H1 (cell line): ENCODE measurements at regions not wholly inside any gene's neighbourhood (a gene's known extent, or its start where the extent isn't known, plus 50 kb on each side); places are given as distances from the start of the nearest gene placed in this dataset.

Experiments
- CTCF ChIA-PET: fragments of 300-600 bp; sonication (Branson Sonifier 250); formaldehyde crosslinking; loops from one replicate; lab custom pipeline; 2021; ENCODE audit not compliant: partially characterized antibody; lab: Charles Lee
- POLR2A ChIA-PET: fragments of 300-600 bp; sonication (Branson Sonifier 250); formaldehyde crosslinking; loops from one replicate; lab custom pipeline; 2021; ENCODE audit warnings: inconsistent platforms; ENCODE audit not compliant: partially characterized antibody; lab: Charles Lee
- DNase-seq, 2 experiments: peaks; one replicate each; pipeline versions ENCODE4 v3.0.0 to v3.0.0-alpha.2; 2010 to 2022; ENCODE audit warnings: low spot score in 2 of 2, low read depth in 1 of 2, mixed read lengths in 1 of 2
- FAIRE-seq: peaks from 2 replicates; lab custom pipeline; 2011; peaks lifted over from hg19 to GRCh38; lab: Jason Lieb, UNC
- H2AFZ ChIP-seq: 2 replicates; pipeline ENCODE4 v1.8.1; 2012; ENCODE audit warnings: low read length, inconsistent platforms
- H2AK5ac ChIP-seq: 2 replicates; pipeline ENCODE4 v1.6.1; 2013; ENCODE audit warnings: low read depth, low read length
- H2BK120ac ChIP-seq: replicated peaks from 2 replicates; pipeline ENCODE3; 2013; ENCODE audit warnings: low read depth, low read length, inconsistent platforms
- H2BK12ac ChIP-seq: 2 replicates; pipeline ENCODE4 v1.6.1; 2013; ENCODE audit warnings: low read depth, low read length
- H2BK15ac ChIP-seq: 2 replicates; pipeline ENCODE4 v1.6.1; 2013; ENCODE audit warnings: low read length
- H2BK20ac ChIP-seq: 2 replicates; pipeline ENCODE4 v1.6.1; 2013; ENCODE audit warnings: low read length
- H2BK5ac ChIP-seq: 2 replicates; pipeline ENCODE4 v1.6.1; 2013; ENCODE audit warnings: low read depth, low read length
- H3K14ac ChIP-seq: 2 replicates; pipeline ENCODE4 v1.6.1; 2013; ENCODE audit warnings: inconsistent platforms; ENCODE audit not compliant: insufficient read length
- H3K18ac ChIP-seq: 2 replicates; pipeline ENCODE4 v1.6.1; 2013; ENCODE audit warnings: low read length; ENCODE audit errors: extremely low read depth
- H3K23ac ChIP-seq: 2 replicates; pipeline ENCODE4 v1.6.1; 2013; ENCODE audit warnings: inconsistent platforms; ENCODE audit not compliant: insufficient read length
- H3K23me2 ChIP-seq: 2 replicates; pipeline ENCODE4 v1.6.1; 2013; ENCODE audit warnings: low read depth, low read length
- H3K27ac ChIP-seq: 2 replicates; pipeline ENCODE4 v1.6.1; 2011; ENCODE audit warnings: low read depth, low read length, inconsistent platforms
- H3K27me3 ChIP-seq, 4 experiments: replicated peaks in 1 of 4; 1 replicate in 1 of 4; 2 replicates in 3 of 4; pipeline versions ENCODE4 v1.6.1 to v1.8.1; 2011 to 2013; ENCODE audit warnings: low read length in 3 of 4, mild to moderate bottlenecking in 3 of 4, inconsistent platforms in 2 of 4, mixed read lengths in 2 of 4, moderate library complexity in 1 of 4; ENCODE audit not compliant: control insufficient read depth in 3 of 4, insufficient read depth in 3 of 4; ENCODE audit errors: extremely low read depth in 1 of 4
- H3K36me3 ChIP-seq, 4 experiments: 2 replicates each; pipeline versions ENCODE4 v1.6.1 to v1.8.1; 2011 to 2013; ENCODE audit warnings: mild to moderate bottlenecking in 4 of 4, low read length in 3 of 4, moderate library complexity in 2 of 4, control low read depth in 1 of 4, inconsistent platforms in 1 of 4; ENCODE audit not compliant: insufficient read depth in 4 of 4, control insufficient read depth in 2 of 4
- H3K4ac ChIP-seq: replicated peaks from 2 replicates; pipeline ENCODE3; 2013; ENCODE audit warnings: low read length, low read depth, mixed read lengths, inconsistent platforms; ENCODE audit not compliant: insufficient read length
- H3K4me1 ChIP-seq, 4 experiments: replicated peaks in 1 of 4; 1 replicate in 1 of 4; 2 replicates in 3 of 4; pipeline versions ENCODE4 v1.6.1 to v1.8.1; 2011 to 2013; ENCODE audit warnings: low read length in 3 of 4, inconsistent platforms in 2 of 4, mixed read lengths in 1 of 4; ENCODE audit not compliant: insufficient read depth in 4 of 4, control insufficient read depth in 3 of 4
- H3K4me2 ChIP-seq, 2 experiments: 2 replicates each; pipeline versions ENCODE4 v1.6.1 to v1.8.1; 2011 to 2013; ENCODE audit warnings: low read depth in 2 of 2, low read length in 2 of 2, control low read depth in 1 of 2, inconsistent platforms in 1 of 2, mild to moderate bottlenecking in 1 of 2; ENCODE audit not compliant: insufficient read depth in 1 of 2
- H3K4me3 ChIP-seq, 4 experiments: fragments of 200-600, 300-600 bp in 1 of 4; sonication (generic), shearing (Covaris generic), sonication (Bioruptor Twin) in 1 of 4; 2 replicates each; pipeline versions ENCODE4 v1.5.1 to v1.8.1; 2011 to 2016; ENCODE audit warnings: low read length in 4 of 4, low read depth in 3 of 4, control low read depth in 2 of 4, inconsistent platforms in 2 of 4, mild to moderate bottlenecking in 2 of 4, mixed read lengths in 1 of 4, moderate library complexity in 1 of 4; ENCODE audit not compliant: insufficient read depth in 2 of 4; ENCODE audit errors: extremely low read depth in 1 of 4
- H3K56ac ChIP-seq: replicated peaks from 2 replicates; pipeline ENCODE3; 2013; ENCODE audit warnings: low read depth, mild to moderate bottlenecking, mixed read lengths, low read length, inconsistent platforms; ENCODE audit not compliant: insufficient read length
- H3K79me1 ChIP-seq: 2 replicates; pipeline ENCODE4 v1.6.1; 2013; ENCODE audit warnings: low read depth, low read length, control low read depth
- H3K79me2 ChIP-seq, 2 experiments: 2 replicates each; pipeline versions ENCODE4 v1.6.1 to v1.8.1; 2012 to 2013; ENCODE audit warnings: low read length in 2 of 2, mild to moderate bottlenecking in 2 of 2, inconsistent platforms in 1 of 2; ENCODE audit not compliant: insufficient read depth in 2 of 2, control insufficient read depth in 1 of 2
- H3K9ac ChIP-seq, 4 experiments: replicated peaks in 1 of 4; 1 replicate in 1 of 4; 2 replicates in 3 of 4; pipeline versions ENCODE4 v1.6.1 to v1.8.1; 2011 to 2013; ENCODE audit warnings: low read depth in 3 of 4, low read length in 3 of 4, control low read depth in 2 of 4, mild to moderate bottlenecking in 2 of 4, moderate library complexity in 2 of 4, inconsistent platforms in 1 of 4; ENCODE audit errors: extremely low read depth in 1 of 4
- H3K9me3 ChIP-seq, 2 experiments: 2 replicates each; pipeline versions ENCODE4 v1.6.1 to v1.8.1; 2012 to 2013; ENCODE audit warnings: mild to moderate bottlenecking in 2 of 2, moderate library complexity in 2 of 2, control low read depth in 1 of 2, inconsistent platforms in 1 of 2, low read depth in 1 of 2, low read length in 1 of 2, mixed read lengths in 1 of 2; ENCODE audit not compliant: insufficient read depth in 2 of 2
- H4K20me1 ChIP-seq, 2 experiments: replicated peaks in 1 of 2; 2 replicates each; pipeline versions ENCODE3 to v1.8.1; 2011 to 2013; ENCODE audit warnings: inconsistent platforms in 2 of 2, low read length in 2 of 2, mild to moderate bottlenecking in 1 of 2; ENCODE audit not compliant: insufficient read depth in 2 of 2, control insufficient read depth in 1 of 2
- H4K5ac ChIP-seq: 2 replicates; pipeline ENCODE4 v1.6.1; 2013; ENCODE audit warnings: low read length, low read depth, mixed read lengths, inconsistent platforms; ENCODE audit not compliant: insufficient read length
- H4K8ac ChIP-seq: 2 replicates; pipeline ENCODE4 v1.8.0; 2013; ENCODE audit warnings: mild to moderate bottlenecking, moderate library complexity, low read length, inconsistent platforms; ENCODE audit not compliant: insufficient read depth; ENCODE audit errors: extremely low read depth
- H4K91ac ChIP-seq: replicated peaks from 2 replicates; pipeline ENCODE3; 2013; ENCODE audit warnings: low read length, mixed read lengths, inconsistent platforms; ENCODE audit not compliant: insufficient read length
- CHD2 ChIP-seq: IDR thresholded peaks from 2 replicates; pipeline ENCODE4 v1.6.1; 2012; ENCODE audit warnings: low read length, improper control_type of control experiment
- CTBP2 ChIP-seq: IDR thresholded peaks from 2 replicates; pipeline ENCODE4 v1.7.0; 2011; ENCODE audit warnings: borderline replicate concordance, mild to moderate bottlenecking, moderate library complexity, mixed read lengths, low read length; ENCODE audit not compliant: insufficient read depth, insufficient read length
- FOSL1 ChIP-seq: IDR thresholded peaks from 2 replicates; pipeline ENCODE4 v1.6.1; 2011; ENCODE audit warnings: mild to moderate bottlenecking, low read depth, low read length, moderate library complexity; ENCODE audit not compliant: insufficient read depth
- KDM1A ChIP-seq: fragments of 200-600, 300-600 bp; sonication (generic); IDR thresholded peaks from 2 replicates; pipeline ENCODE4 v1.7.1; 2016; ENCODE audit warnings: mild to moderate bottlenecking, low read length, borderline replicate concordance
- SIRT6 ChIP-seq: IDR thresholded peaks from one replicate; pipeline ENCODE4 v1.7.1; 2012; ENCODE audit warnings: low read length, inconsistent platforms
- TAF1 ChIP-seq: IDR thresholded peaks from 2 replicates; pipeline ENCODE4 v1.6.1; 2011; ENCODE audit warnings: mild to moderate bottlenecking, low read depth, low read length
- USF2 ChIP-seq: IDR thresholded peaks from 2 replicates; pipeline ENCODE4 v1.6.1; 2011; ENCODE audit warnings: low read length, improper control_type of control experiment
- YY1 ChIP-seq: IDR thresholded peaks from 2 replicates; pipeline ENCODE4 v1.6.1; 2011; ENCODE audit warnings: low read depth, mild to moderate bottlenecking, low read length
- WGBS, 2 experiments: shearing (Covaris generic) in 1 of 2; methylation state at CpG; one replicate each; pipeline versions ENCODE4 v1.1.6 to v1.1.7; 2013 to 2015; ENCODE audit warnings: low lambda C conversion rate in 2 of 2, mixed read lengths in 2 of 2, inconsistent platforms in 1 of 2, low coverage in 1 of 2, missing lambda C conversion rate in 1 of 2; ENCODE audit not compliant: insufficient replicate concordance in 2 of 2, insufficient coverage in 1 of 2, insufficient read length in 1 of 2; ENCODE audit errors: extremely low coverage in 1 of 2, missing lambda C conversion rate in 1 of 2; 5-methylcytosine and 5-hydroxymethylcytosine counted together

- H4K5ac ChIP-seq = no peak overlapping the region
- no peak overlapping the region; the same call in 1 of the 2 replicates for H2BK20ac ChIP-seq
- H2BK5ac ChIP-seq = no peak overlapping the region
- H3K27me3 ChIP-seq = peaks cover 0 to 16% (median 12%) of the 10 kb centered on the region in 4 experiments; a peak in 5 of 7 replicates
- H3K56ac ChIP-seq = no peak overlapping the region
- H3K9ac ChIP-seq = no peak overlapping the region
- DNase-seq (no peak), FAIRE-seq (no peak)
- no peak overlapping the region for H3K4ac ChIP-seq
- ChIA-PET CTCF (interaction anchor here (1.1 kb wide), 1 partner anchor 63 kb away, joined by 3 read pairs; no protein-coding TSS in a partner anchor), POLR2A (interaction anchor here (1.1 kb wide), 1 partner anchor 65 kb away, joined by 4 read pairs; no protein-coding TSS in a partner anchor)
- no peaks in the 10 kb centered on the region for H3K79me1 ChIP-seq
- no peak overlapping the region for H3K4me2 ChIP-seq
- H2BK15ac ChIP-seq = no peak overlapping the region
- no peak overlapping the region for H2AK5ac ChIP-seq
- H3K27ac ChIP-seq = no peak overlapping the region
- peak overlapping the region; percentile 26 for H2BK120ac ChIP-seq
- H3K23ac ChIP-seq = no peak overlapping the region
- H4K8ac ChIP-seq = 0 out of 2 replicates have a peak overlapping the region, but pooled peaks have one; percentile 23
- TF ChIP-seq FOSL1 = no peak
- no peak for TF ChIP-seq TAF1
- no peak for TF ChIP-seq CTBP2
- TF ChIP-seq CHD2 = no peak
- no peak for TF ChIP-seq KDM1A
- no peak for TF ChIP-seq YY1
- TF ChIP-seq SIRT6 = no peak
- no peak for TF ChIP-seq USF2
- no peaks in the 10 kb centered on the region for H3K79me2 ChIP-seq
- peak overlapping the region; percentile 37 for H4K91ac ChIP-seq
- H3K9me3 ChIP-seq = no peaks in the 10 kb centered on the region
- H2BK12ac ChIP-seq = no peak overlapping the region
- no peak overlapping the region for H3K14ac ChIP-seq
- WGBS, 2 experiments = 88% methylated on average over 10 of the region's 10 CpGs; no CpG with 5 or more reads in 1 of the 2 experiments
- H3K4me3 ChIP-seq = no peak overlapping the region
- H4K20me1 ChIP-seq = no peaks in the 10 kb centered on the region
- peaks cover 10% of the 10 kb centered on the region; the same call in 1 of the 2 replicates for H3K23me2 ChIP-seq
- H2AFZ ChIP-seq = 0 out of 2 replicates have a peak overlapping the region, but pooled peaks have one; percentile 37
- peaks cover 10 to 18% (median 13%) of the 10 kb centered on the region in 4 experiments; a peak in 6 of 7 replicates for H3K4me1 ChIP-seq
- 0 out of 2 replicates have a peak overlapping the region, but pooled peaks have one; percentile 28 for H3K18ac ChIP-seq
- no peaks in the 10 kb centered on the region for H3K36me3 ChIP-seq
These were observed 70.4 kb downstream of the HES1 start for GRCh38 chr3:194206320-194206719.
